GM21360 (cell line): ENCODE measurements at regions not wholly inside any gene's neighbourhood (a gene's known extent, or its start where the extent isn't known, plus 50 kb on each side); places are given as distances from the start of the nearest gene placed in this dataset.
"Not testable (repeated sequence)": the region's sequence is repeated elsewhere in the genome, so short reads cannot be mapped to it uniquely, and the experiment has no call there.

Source experiments
- ATAC-seq: cut with Tn5 transposase; IDR thresholded peaks from one replicate; pipeline ENCODE4 v1.9.1; 2021; ENCODE audit warnings: mild to moderate bottlenecking, moderate library complexity; ENCODE audit not compliant: unreplicated experiment

- ATAC-seq, result no peak
These were observed 1293.2 kb upstream of the FAM98A start for GRCh38 chr2:34892256-34892655.

DNA sequence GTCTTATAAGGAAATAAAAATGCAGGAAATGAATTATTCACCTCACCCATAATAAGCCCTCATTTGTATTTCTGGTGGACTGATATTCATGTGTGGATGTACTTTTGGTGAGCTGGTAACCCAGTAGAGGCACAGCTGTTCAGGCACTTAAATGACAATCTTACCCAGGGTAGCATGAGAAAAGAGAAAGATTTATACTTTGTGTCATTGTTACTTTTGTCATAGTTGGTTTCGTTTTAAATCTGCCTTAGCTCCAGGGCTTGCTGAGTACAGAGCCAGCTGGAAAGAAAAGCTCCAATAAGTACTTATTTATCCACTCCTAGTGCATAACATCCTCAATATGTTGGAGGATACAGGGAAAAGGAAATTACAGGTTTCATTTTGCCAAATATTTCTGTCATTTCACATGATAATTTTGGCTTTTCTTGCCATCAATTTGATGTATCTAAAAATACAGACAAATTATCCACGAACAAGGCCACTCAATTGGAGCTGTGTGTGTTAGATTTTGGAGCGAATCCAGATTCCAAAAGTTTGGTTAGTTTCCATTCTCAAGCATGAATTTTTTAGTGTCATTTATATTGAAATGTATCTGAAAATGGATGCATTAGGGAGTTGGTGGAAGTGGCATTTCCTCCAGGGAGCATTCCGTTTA is 1276.1 kb upstream of the FAM98A start:
- ATAC-seq, result no peak

DNA sequence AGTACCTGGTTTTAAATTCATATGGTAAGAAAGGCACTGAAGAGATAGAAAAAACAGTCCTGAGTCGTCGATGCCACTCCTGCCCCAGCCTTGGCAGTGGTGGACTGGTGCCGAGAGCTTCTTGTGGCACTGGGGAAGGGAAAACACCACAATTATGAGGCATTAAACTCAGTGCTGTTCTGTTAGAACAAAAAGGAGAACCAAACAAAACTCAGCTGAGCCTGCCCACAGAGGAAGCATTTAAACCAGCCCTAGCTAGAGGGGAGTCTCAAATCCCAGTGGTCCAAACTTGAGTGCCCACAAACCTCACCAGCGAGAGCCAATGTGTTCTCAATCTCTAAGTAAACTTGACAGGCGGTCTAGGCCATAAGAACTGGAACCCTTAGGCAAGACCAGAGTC is 1254.5 kb upstream of the FAM98A start:
- no peak for ATAC-seq

DNA sequence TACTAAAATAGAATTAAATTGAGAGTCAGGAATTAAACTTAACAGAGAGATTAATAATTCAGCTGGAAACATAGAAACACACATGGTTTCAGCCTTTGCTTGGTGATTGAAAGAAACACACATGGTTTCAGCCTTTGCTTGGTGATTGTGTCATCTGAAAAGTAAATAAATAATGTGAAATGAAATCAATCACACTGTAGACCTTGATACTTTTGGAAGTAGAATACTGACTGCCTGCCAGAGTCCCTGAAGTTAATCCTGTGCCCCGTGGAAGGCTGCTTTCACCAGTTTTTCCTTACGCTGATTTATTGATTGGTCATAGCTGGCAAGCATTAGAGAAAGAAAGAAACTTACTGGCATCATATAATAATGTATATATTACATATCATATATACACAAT is 1252.7 kb upstream of the FAM98A start:
- no peak for ATAC-seq

DNA sequence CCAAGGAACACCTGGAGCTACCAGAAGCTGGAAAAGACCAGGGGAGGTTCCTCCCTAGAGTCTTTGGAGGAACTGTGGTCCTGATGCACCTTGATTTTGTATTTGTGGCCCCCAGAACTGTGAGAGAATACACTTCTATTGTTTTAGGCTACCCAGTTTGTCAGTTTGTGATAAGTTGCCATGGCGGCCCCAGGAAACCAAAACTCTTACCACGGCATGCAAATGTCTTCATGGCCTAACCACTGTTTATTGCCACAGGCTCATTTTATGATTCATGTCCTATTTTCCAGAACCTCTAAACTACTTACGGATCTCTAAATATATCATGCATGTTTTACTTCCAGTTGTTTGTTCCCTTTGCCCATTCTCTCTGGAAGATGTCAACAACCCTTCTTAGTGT is 1250.7 kb upstream of the FAM98A start:
- ATAC-seq, result no peak

GRCh38 chr2:34848691-34849090 is 1249.6 kb upstream of the FAM98A start:
- no peak for ATAC-seq

GRCh38 chr2:34848132-34848531 is 1249.0 kb upstream of the FAM98A start:
- no peak for ATAC-seq

DNA sequence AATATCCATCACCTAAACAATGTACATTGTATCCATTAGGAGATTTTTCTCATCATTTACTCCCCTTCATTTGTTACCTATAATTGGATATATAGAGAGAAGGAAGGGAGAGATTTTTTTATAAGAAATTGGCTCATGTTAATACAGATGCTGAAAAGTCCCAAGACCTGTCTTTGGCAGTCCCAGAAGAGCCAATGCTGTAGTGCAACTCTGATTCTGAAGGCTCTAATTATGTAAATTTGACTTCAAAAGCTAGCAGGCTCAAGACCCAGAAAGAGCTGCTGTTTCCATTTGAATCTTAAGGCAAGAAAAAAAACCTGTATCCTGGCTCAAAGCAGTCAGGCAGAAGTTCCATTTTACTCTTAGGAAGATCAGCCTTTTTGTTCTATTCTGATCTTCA is 1245.5 kb upstream of the FAM98A start:
- ATAC-seq, result no peak

DNA sequence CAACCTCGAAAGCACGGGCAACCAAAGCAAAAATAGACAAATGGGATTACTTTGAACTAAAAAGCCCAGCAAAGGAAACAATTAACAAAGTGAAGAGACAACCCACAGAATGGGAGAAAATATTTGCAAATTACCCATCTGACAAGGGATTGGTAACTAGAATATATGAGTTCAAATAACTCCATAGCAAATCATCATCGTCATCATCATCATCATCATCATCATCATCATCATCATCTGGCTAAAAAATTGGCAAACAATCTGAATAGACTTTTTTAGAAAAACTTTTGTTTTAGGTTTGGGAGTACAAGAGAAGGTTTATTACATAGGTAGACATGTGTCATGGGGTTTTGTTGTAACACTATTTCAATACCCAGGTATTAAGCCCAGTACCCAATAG is 1239.3 kb upstream of the FAM98A start:
- ATAC-seq, result no peak

- no peak for ATAC-seq
These were observed 1237.3 kb upstream of the FAM98A start for GRCh38 chr2:34836361-34836760.

- no peak for ATAC-seq
These were observed 1232.0 kb upstream of the FAM98A start for GRCh38 chr2:34831096-34831495.

- ATAC-seq, result no peak
These were observed 1229.4 kb upstream of the FAM98A start for GRCh38 chr2:34828481-34828880.

GRCh38 chr2:34827398-34827797 is 1228.3 kb upstream of the FAM98A start:
- no peak for ATAC-seq

- ATAC-seq, result no peak
These were observed 1226.6 kb upstream of the FAM98A start for GRCh38 chr2:34825686-34826085.

DNA sequence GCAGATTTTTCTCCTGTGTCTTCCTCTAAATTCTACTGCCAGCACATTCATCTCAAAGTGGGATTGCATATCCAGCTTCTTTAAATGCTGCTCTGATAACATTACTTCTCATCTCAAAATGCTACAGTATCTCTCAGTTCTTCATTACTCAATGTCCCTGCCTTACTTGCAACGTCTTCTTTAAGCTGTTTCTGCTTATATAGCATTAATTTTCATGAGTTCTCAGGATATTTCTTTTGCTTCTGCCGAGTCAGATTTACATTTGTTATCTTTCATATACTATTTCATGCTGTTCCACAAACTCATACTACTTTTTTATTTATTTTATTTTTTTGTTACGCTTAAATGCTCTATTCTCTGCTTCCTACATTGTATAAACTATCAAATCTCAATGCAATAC is 1223.5 kb upstream of the FAM98A start:
- ATAC-seq, result no peak

DNA sequence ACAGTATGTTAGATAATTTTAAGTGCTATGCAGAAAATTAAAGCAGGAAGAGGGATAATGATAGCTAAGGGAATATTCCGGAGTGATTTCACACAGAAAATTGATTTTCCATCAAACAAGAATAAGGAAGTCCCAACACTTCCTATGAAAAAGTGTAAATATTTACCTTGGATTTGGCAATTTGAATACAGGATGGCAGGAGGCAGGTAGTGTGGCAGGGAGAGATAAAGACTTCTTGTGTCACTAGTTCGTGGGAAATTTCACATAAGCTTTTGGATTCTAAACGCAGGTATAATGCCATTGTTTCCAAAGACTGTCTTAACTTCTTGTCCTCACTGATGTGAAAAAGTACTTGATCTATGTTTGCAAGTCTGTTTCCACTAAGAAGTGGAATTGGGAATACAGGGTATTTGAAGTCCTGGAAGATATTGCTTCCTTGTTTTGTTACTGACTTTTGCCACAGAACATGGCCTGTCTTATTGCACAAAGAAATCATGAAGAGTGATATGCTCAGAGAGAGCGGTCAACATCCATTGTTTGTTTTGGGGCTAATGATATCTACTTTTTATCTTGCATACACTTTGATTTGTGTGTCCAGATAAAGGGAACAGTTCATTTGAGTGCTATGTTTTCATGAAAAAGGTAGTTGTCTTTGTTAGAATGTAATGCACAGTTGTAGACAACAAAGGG is 1216.1 kb upstream of the FAM98A start:
- no peak for ATAC-seq

GRCh38 chr2:34810456-34810855 is 1211.4 kb upstream of the FAM98A start:
- ATAC-seq, result no peak

- no peak for ATAC-seq
These were observed 1209.3 kb upstream of the FAM98A start for GRCh38 chr2:34808426-34808825.

- ATAC-seq, result no peak
These were observed 1207.8 kb upstream of the FAM98A start for GRCh38 chr2:34806891-34807290.

- no peak for ATAC-seq
These were observed 1207.3 kb upstream of the FAM98A start for GRCh38 chr2:34806396-34806795.

GRCh38 chr2:34799556-34799955 is 1200.5 kb upstream of the FAM98A start:
- no peak for ATAC-seq

DNA sequence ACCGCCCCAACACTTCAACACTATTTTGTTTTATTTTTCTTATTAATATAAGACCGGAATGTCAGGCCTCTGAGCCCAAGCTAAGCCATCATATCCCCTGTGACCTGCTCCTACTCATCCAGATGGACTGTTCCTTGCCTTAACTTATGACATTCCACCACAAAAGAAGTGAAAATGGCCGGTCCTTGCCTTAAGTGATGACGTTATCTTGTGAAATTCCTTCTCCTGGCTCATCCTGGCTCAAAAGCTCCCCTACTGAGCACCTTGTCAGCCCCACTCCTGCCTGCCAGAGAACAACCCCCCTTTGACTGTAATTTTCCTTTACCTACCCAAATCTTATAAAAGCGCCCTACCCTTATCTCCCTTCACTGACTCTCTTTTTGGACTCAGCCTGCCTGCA is 1196.5 kb upstream of the FAM98A start:
- not testable (repeated sequence) for ATAC-seq

GRCh38 chr2:34789169-34789568 is 1190.1 kb upstream of the FAM98A start:
- ATAC-seq, result no peak
